ENCODE measurements at regions not wholly inside any gene's neighbourhood (a gene's known extent, or its start where the extent isn't known, plus 50 kb on each side); places are given as distances from the start of the nearest gene placed in this dataset.

- Histone ChIP-seq H3K4me3 (ENCODE audit: control extremely low read depth in 1 of 5, extremely low read depth in 1 of 5, insufficient read depth in 1 of 5, low read depth in 2 of 5, low read length in 4 of 5) (no peak overlapping the region), H3K4me2 (replicated peaks; ENCODE audit: low read depth, low read length, poor library complexity, severe bottlenecking) (no peak overlapping the region), H3K27me3 (replicated peaks in 1 of 4; ENCODE audit: control extremely low read depth in 1 of 4, control insufficient read depth in 3 of 4, insufficient read depth in 4 of 4, low read length in 3 of 4) (no peaks in the 10 kb centered on the region), H3K9ac (ENCODE audit: low read length) (no peak overlapping the region), H3K9me3 (ENCODE audit: control extremely low read depth in 1 of 3, control insufficient read depth in 2 of 3, insufficient read depth in 1 of 3, low read length in 2 of 3) (no peaks in the 10 kb centered on the region), H3K27ac (ENCODE audit: low read length in 2 of 2) (no peak overlapping the region), H3K79me2 (ENCODE audit: control insufficient read depth, insufficient read depth, low read length) (no peaks in the 10 kb centered on the region), H3K36me3 (replicated peaks in 1 of 2; ENCODE audit: control extremely low read depth in 1 of 2, control insufficient read depth in 1 of 2, extremely low read depth in 1 of 2, insufficient read depth in 2 of 2, low read length in 1 of 2) (no peaks in the 10 kb centered on the region), H4K20me1 (ENCODE audit: control insufficient read depth, insufficient read depth, low read length, poor library complexity, severe bottlenecking) (no peaks in the 10 kb centered on the region), H2AFZ (ENCODE audit: insufficient read depth, low read depth, low read length, poor library complexity, severe bottlenecking) (no peak overlapping the region), H3K4me1 (ENCODE audit: control insufficient read depth in 2 of 2, insufficient read depth in 2 of 2, low read length in 2 of 2) (no peaks in the 10 kb centered on the region)
- no peak overlapping the region for H3K27ac Mint-ChIP-seq
- POLR2A ChIA-PET: no interaction called here
- peaks cover 3% of the 10 kb centered on the region for H3K4me1 Mint-ChIP-seq
- TF ChIP-seq EZH2 (IDR thresholded peaks at IDR 0.05; ENCODE audit: borderline replicate concordance, insufficient read depth, low read depth, low read length, poor library complexity, severe bottlenecking) (no peak), CTCF (IDR thresholded peaks at IDR 0.05) (no peak)
- intact Hi-C loops (cut with micrococcal nuclease): no loop called here
- peaks cover 15% of the 10 kb centered on the region for H3K27me3 Mint-ChIP-seq
- no peak overlapping the region for H3K4me3 Mint-ChIP-seq
- no peak for ATAC-seq (ENCODE audit: low read depth)
- CTCF ChIA-PET: no interaction called here
- no peak for DNase-seq
- H3K9me3 Mint-ChIP-seq (ENCODE audit: insufficient read depth): no peaks in the 10 kb centered on the region
Measured at GRCh38 chr10:94043431-94043990, 49.8 kb downstream of the PLCE1 start.

- Mint-ChIP-seq H3K9me3 (ENCODE audit: insufficient read depth) (no peaks in the 10 kb centered on the region), H3K27me3 (peaks cover 21% of the 10 kb centered on the region), H3K4me3 (no peak overlapping the region), H3K27ac (no peak overlapping the region), H3K4me1 (peaks cover 3% of the 10 kb centered on the region)
- H3K4me1 ChIP-seq (ENCODE audit: control insufficient read depth in 2 of 2, insufficient read depth in 2 of 2, low read length in 2 of 2): no peaks in the 10 kb centered on the region
- ATAC-seq (ENCODE audit: low read depth): no peak
- CTCF ChIA-PET: no interaction called here
- 20% methylated on average over 1 of the region's 1 CpG for WGBS (ENCODE audit: insufficient coverage)
- DNase-seq: no peak
- no peak overlapping the region for H3K4me3 ChIP-seq (ENCODE audit: control extremely low read depth in 1 of 5, extremely low read depth in 1 of 5, insufficient read depth in 1 of 5, low read depth in 2 of 5, low read length in 4 of 5)
- no peaks in the 10 kb centered on the region for H3K27me3 ChIP-seq (replicated peaks in 1 of 4; ENCODE audit: control extremely low read depth in 1 of 4, control insufficient read depth in 3 of 4, insufficient read depth in 4 of 4, low read length in 3 of 4)
- H3K79me2 ChIP-seq (ENCODE audit: control insufficient read depth, insufficient read depth, low read length): no peaks in the 10 kb centered on the region
- no peak overlapping the region for H3K4me2 ChIP-seq (replicated peaks; ENCODE audit: low read depth, low read length, poor library complexity, severe bottlenecking)
- H3K9me3 ChIP-seq (ENCODE audit: control extremely low read depth in 1 of 3, control insufficient read depth in 2 of 3, insufficient read depth in 1 of 3, low read length in 2 of 3): no peaks in the 10 kb centered on the region
- no peak overlapping the region for H3K27ac ChIP-seq (ENCODE audit: low read length in 2 of 2)
- no peak overlapping the region for H3K9ac ChIP-seq (ENCODE audit: low read length)
- no peak for TF ChIP-seq CTCF (IDR thresholded peaks at IDR 0.05)
- no peak for TF ChIP-seq EZH2 (IDR thresholded peaks at IDR 0.05; ENCODE audit: borderline replicate concordance, insufficient read depth, low read depth, low read length, poor library complexity, severe bottlenecking)
- intact Hi-C loops (cut with micrococcal nuclease): no loop called here
- H4K20me1 ChIP-seq (ENCODE audit: control insufficient read depth, insufficient read depth, low read length, poor library complexity, severe bottlenecking): no peaks in the 10 kb centered on the region
- POLR2A ChIA-PET: no interaction called here
- no peaks in the 10 kb centered on the region for H3K36me3 ChIP-seq (replicated peaks in 1 of 2; ENCODE audit: control extremely low read depth in 1 of 2, control insufficient read depth in 1 of 2, extremely low read depth in 1 of 2, insufficient read depth in 2 of 2, low read length in 1 of 2)
- H2AFZ ChIP-seq (ENCODE audit: insufficient read depth, low read depth, low read length, poor library complexity, severe bottlenecking): no peak overlapping the region
Measured at GRCh38 chr10:94046098-94046497, 52.4 kb downstream of the PLCE1 start.
